Kidney (tissue), 13 donors: ENCODE measurements at regions not wholly inside any gene's neighbourhood (a gene's known extent, or its start where the extent isn't known, plus 50 kb on each side); places are given as distances from the start of the nearest gene placed in this dataset.

Source experiments
- DNase-seq, 5 donors: peaks; one replicate each; pipeline ENCODE4 v3.0.0-alpha.2; 2013 to 2020
- FAIRE-seq: peaks from 2 replicates; lab custom pipeline; 2012; peaks lifted over from hg19 to GRCh38; lab: Jason Lieb, UNC
- H3K27ac ChIP-seq, 2 donors: one replicate each; pipeline ENCODE4 v1.7.0; 2013; ENCODE audit warnings: low read depth in 2 of 2, low read length in 2 of 2, inconsistent platforms in 1 of 2
- H3K27me3 ChIP-seq: one replicate; pipeline ENCODE4 v1.7.1; 2013; ENCODE audit warnings: low read length, inconsistent platforms; ENCODE audit not compliant: control insufficient read depth, insufficient read depth
- H3K36me3 ChIP-seq, 3 donors: one replicate each; pipeline versions ENCODE4 v1.7.0 to v1.7.1; 2013; ENCODE audit warnings: low read length in 3 of 3, control low read depth in 1 of 3, inconsistent platforms in 1 of 3; ENCODE audit not compliant: insufficient read depth in 3 of 3, control insufficient read depth in 2 of 3
- H3K4me1 ChIP-seq, 3 donors: one replicate each; pipeline versions ENCODE4 v1.7.0 to v1.7.1; 2013; ENCODE audit warnings: low read length in 3 of 3, inconsistent platforms in 1 of 3, low read depth in 1 of 3; ENCODE audit not compliant: control insufficient read depth in 2 of 3, insufficient read depth in 2 of 3
- H3K4me3 ChIP-seq, 3 donors: one replicate each; pipeline versions ENCODE4 v1.7.0 to v1.8.1; 2013; ENCODE audit warnings: low read length in 3 of 3, control low read depth in 1 of 3, inconsistent platforms in 1 of 3
- H3K9ac ChIP-seq, 3 donors: one replicate each; pipeline versions ENCODE4 v1.7.0 to v1.7.1; 2013; ENCODE audit warnings: low read length in 3 of 3, control low read depth in 1 of 3, inconsistent platforms in 1 of 3
- H3K9me3 ChIP-seq, 3 donors: one replicate each; pipeline versions ENCODE4 v1.7.0 to v1.7.1; 2013; ENCODE audit warnings: low read length in 3 of 3, control low read depth in 1 of 3, inconsistent platforms in 1 of 3; ENCODE audit not compliant: control insufficient read depth in 2 of 3, insufficient read depth in 1 of 3
- intact Hi-C: fragments of 100-400 bp; cut with DNase I; formaldehyde crosslinking; loops from one replicate; pipeline ENCODE4 v1.11.1; 2022
- TF ChIP-seq, protein P1 (sequence below): IDR thresholded peaks from 3 replicates; pipeline ENCODE4 v1.5.1; 2012; ENCODE audit warnings: mild to moderate bottlenecking, moderate library complexity, borderline replicate concordance; ENCODE audit not compliant: insufficient read depth; ENCODE audit errors: extremely low read depth
- donor health status: control.
- donor health status: control.
- donor health status: control.
- donor health status: control.
- donor health status: control.
- donor health status: DM: yes; HTN: yes; CAD: no.
- donor health status: Normal renal cell carcinoma (clear cell type).

DNA sequence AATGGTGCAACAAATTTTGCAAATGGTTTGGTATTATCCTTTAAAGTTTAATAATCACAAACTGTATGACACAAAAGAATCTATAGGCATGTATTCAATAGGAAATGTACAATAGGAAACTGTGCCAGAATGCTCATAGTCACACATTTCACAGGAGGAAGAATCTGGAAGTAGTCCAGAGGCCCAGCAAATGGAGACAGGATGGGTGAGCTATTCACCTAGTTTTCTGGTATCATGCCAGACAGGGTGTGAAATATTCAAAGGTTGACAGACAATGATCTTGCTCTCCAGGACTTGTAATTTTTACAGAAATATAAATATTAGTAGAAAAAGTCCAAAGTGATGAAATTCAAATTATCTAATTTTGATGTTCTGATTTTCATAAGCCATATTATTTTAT lies 520.1 kb upstream of the IMPG1 start:
- DNase-seq (no peak), FAIRE-seq (no peak)
- intact Hi-C loops = no loop called here
- no peaks in the 10 kb centered on the region for H3K36me3 ChIP-seq
- no peaks in the 10 kb centered on the region for H3K9me3 ChIP-seq
- no peak overlapping the region for H3K9ac ChIP-seq
- TF ChIP-seq, protein P1, sequence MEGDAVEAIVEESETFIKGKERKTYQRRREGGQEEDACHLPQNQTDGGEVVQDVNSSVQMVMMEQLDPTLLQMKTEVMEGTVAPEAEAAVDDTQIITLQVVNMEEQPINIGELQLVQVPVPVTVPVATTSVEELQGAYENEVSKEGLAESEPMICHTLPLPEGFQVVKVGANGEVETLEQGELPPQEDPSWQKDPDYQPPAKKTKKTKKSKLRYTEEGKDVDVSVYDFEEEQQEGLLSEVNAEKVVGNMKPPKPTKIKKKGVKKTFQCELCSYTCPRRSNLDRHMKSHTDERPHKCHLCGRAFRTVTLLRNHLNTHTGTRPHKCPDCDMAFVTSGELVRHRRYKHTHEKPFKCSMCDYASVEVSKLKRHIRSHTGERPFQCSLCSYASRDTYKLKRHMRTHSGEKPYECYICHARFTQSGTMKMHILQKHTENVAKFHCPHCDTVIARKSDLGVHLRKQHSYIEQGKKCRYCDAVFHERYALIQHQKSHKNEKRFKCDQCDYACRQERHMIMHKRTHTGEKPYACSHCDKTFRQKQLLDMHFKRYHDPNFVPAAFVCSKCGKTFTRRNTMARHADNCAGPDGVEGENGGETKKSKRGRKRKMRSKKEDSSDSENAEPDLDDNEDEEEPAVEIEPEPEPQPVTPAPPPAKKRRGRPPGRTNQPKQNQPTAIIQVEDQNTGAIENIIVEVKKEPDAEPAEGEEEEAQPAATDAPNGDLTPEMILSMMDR = no peak
- no peak overlapping the region for H3K27ac ChIP-seq
- H3K4me3 ChIP-seq = no peak overlapping the region
- no peaks in the 10 kb centered on the region for H3K4me1 ChIP-seq
- no peaks in the 10 kb centered on the region for H3K27me3 ChIP-seq

DNA sequence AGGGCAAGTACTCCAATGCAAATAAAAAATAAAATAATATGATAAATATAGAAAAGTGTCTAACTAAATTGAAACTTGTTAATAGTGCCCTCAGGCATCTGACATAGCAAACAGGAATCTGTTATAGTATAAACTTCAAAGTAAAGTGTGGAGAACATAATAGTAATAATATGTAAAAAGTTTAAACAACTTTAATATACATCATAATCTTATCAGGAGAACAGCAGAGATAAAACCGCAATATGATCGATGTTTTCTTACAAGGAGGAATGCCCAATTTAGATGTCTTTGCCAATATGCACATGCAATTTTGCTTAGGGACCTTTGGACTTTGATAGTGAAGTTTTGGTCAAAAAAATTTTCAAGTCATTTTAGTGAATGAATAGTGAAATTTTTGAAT lies 514.8 kb upstream of the IMPG1 start:
- Histone ChIP-seq H3K9ac (no peak overlapping the region), H3K27me3 (no peaks in the 10 kb centered on the region), H3K36me3 (no peaks in the 10 kb centered on the region), H3K27ac (no peak overlapping the region), H3K4me1 (no peaks in the 10 kb centered on the region), H3K4me3 (no peak overlapping the region), H3K9me3 (no peaks in the 10 kb centered on the region)
- FAIRE-seq (no peak), DNase-seq (no peak)
- intact Hi-C loops = no loop called here
- TF ChIP-seq, protein P1 = no peak

GRCh38 chr6:76584121-76584520 lies 511.7 kb upstream of the IMPG1 start:
- intact Hi-C loops = no loop called here
- DNase-seq (no peak), FAIRE-seq (no peak)
- no peaks in the 10 kb centered on the region for H3K9me3 ChIP-seq
- H3K9ac ChIP-seq = no peak overlapping the region
- H3K4me3 ChIP-seq = no peak overlapping the region
- H3K27ac ChIP-seq = no peak overlapping the region
- H3K4me1 ChIP-seq = no peaks in the 10 kb centered on the region
- TF ChIP-seq, protein P1 = no peak
- no peaks in the 10 kb centered on the region for H3K27me3 ChIP-seq
- no peaks in the 10 kb centered on the region for H3K36me3 ChIP-seq

DNA sequence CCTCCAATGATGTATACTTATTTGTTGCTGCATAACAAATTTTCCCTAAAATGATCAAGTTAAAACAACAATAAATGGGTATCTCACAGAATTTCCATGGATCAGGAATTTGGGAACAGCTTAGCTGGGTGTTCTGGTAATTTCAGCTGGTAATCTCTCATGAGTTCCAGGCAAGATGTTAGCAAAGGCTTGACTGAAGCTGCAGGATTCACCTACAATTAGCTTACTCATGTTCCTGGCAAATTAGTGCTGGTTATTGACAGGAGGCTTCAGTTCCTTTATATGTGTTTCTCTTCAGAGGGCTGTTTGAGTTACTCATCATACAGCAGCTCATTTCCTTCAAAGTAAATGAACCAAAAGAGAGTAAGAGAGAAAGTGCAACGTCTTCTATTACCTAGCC lies 506.3 kb upstream of the IMPG1 start:
- no peaks in the 10 kb centered on the region for H3K27me3 ChIP-seq
- H3K27ac ChIP-seq = no peak overlapping the region
- intact Hi-C loops = no loop called here
- H3K4me3 ChIP-seq = no peak overlapping the region
- no peak for DNase-seq
- H3K4me1 ChIP-seq = no peaks in the 10 kb centered on the region
- H3K9ac ChIP-seq = no peak overlapping the region
- TF ChIP-seq, protein P1 = no peak
- no peaks in the 10 kb centered on the region for H3K36me3 ChIP-seq
- FAIRE-seq = no peak
- no peaks in the 10 kb centered on the region for H3K9me3 ChIP-seq
